ENCODE measurements at regions not wholly inside any gene's neighbourhood (a gene's known extent, or its start where the extent isn't known, plus 50 kb on each side); places are given as distances from the start of the nearest gene placed in this dataset.

DNA sequence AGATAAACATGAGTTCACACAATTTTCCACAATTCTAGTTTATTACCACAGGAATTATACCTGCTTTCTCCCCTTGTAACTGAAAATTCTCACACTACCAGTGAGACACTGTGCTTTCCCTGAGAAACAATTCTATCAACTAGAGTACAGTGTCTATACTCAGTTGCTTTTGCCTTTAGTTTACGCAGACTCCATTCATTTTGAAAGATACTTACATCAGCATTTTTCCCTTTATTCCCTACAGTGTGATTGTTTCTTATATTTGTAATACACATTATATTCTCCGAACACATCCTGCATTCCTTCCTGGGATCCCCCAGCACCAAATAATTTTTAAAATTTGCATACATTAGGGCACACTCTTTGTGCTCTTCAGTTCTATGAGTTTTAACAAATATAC is 1455.5 kb downstream of the SUCLG1 start:
- no peak for TF ChIP-seq USF1 (IDR thresholded peaks at IDR 0.05)
- no peak for TF ChIP-seq CEBPB (IDR thresholded peaks at IDR 0.05)
- TF ChIP-seq TCF12 (IDR thresholded peaks at IDR 0.05; ENCODE audit: low read depth) = no peak
- TF ChIP-seq ZBTB7A (IDR thresholded peaks at IDR 0.05; ENCODE audit: low read depth) = no peak
